B cell (primary cell): ENCODE measurements at regions not wholly inside any gene's neighbourhood (a gene's known extent, or its start where the extent isn't known, plus 50 kb on each side); places are given as distances from the start of the nearest gene placed in this dataset.

Source experiments
- ATAC-seq: fragments of 200-7000 bp; cut with Tn5 transposase; one replicate; pipeline ENCODE4 v1.10.0; 2021; ENCODE audit warnings: low read depth, mild to moderate bottlenecking, moderate number of reproducible peaks, moderate library complexity
- CTCF ChIA-PET: fragments of 350-600 bp; sonication (Branson Sonifier 250); formaldehyde crosslinking; loops from one replicate; lab custom pipeline; 2021; ENCODE audit warnings: antibody characterized with exemption, inconsistent platforms; lab: Charles Lee
- POLR2A ChIA-PET: fragments of 350-600 bp; sonication (Branson Sonifier 250); formaldehyde crosslinking; loops from one replicate; lab custom pipeline; 2021; ENCODE audit warnings: antibody characterized with exemption; lab: Charles Lee
- DNase-seq: peaks from one replicate; pipeline ENCODE4 v3.0.0; 2013
- H2AFZ ChIP-seq: 2 replicates; pipeline ENCODE4 v1.6.1; 2012; ENCODE audit warnings: mild to moderate bottlenecking, low read depth, low read length; ENCODE audit not compliant: insufficient read depth, poor library complexity, severe bottlenecking
- H3K27ac ChIP-seq, 2 donors: 1 replicate in 1 of 2; 2 replicates in 1 of 2; pipeline ENCODE4 v1.5.1; 2012 to 2013; ENCODE audit warnings: low read length in 2 of 2, mild to moderate bottlenecking in 2 of 2, moderate library complexity in 1 of 2
- H3K27me3 ChIP-seq, 4 experiments: fragments of 200-600 bp in 1 of 4; sonication (generic) in 1 of 4; replicated peaks in 1 of 4; 1 replicate in 2 of 4; 2 replicates in 2 of 4; pipeline versions ENCODE4 v1.6.1 to v1.7.0; 2013 to 2016; ENCODE audit warnings: low read length in 3 of 4, mild to moderate bottlenecking in 2 of 4, mixed read lengths in 1 of 4, moderate library complexity in 1 of 4; ENCODE audit not compliant: insufficient read depth in 4 of 4, control insufficient read depth in 3 of 4; ENCODE audit errors: control extremely low read depth in 1 of 4
- H3K36me3 ChIP-seq, 2 experiments: replicated peaks in 1 of 2; 1 replicate in 1 of 2; 2 replicates in 1 of 2; pipeline versions ENCODE4 v1.6.1 to v1.7.1; 2013; ENCODE audit warnings: low read length in 1 of 2; ENCODE audit not compliant: insufficient read depth in 2 of 2, control insufficient read depth in 1 of 2; ENCODE audit errors: control extremely low read depth in 1 of 2, extremely low read depth in 1 of 2
- H3K4me1 ChIP-seq, 2 donors: fragments of 200-600 bp in 1 of 2; sonication (generic) in 1 of 2; 1 replicate in 1 of 2; 2 replicates in 1 of 2; pipeline versions ENCODE4 v1.5.1 to v1.6.1; 2013 to 2017; ENCODE audit warnings: low read length in 2 of 2; ENCODE audit not compliant: control insufficient read depth in 2 of 2, insufficient read depth in 2 of 2
- H3K4me2 ChIP-seq: replicated peaks from 2 replicates; pipeline ENCODE3; 2012; ENCODE audit warnings: mild to moderate bottlenecking, low read depth, low read length; ENCODE audit not compliant: poor library complexity, severe bottlenecking
- H3K4me3 ChIP-seq, 5 experiments: fragments of 200-600 bp in 1 of 5; sonication (generic) in 1 of 5; 1 replicate in 3 of 5; 2 replicates in 2 of 5; pipeline versions ENCODE4 v1.5.1 to v1.7.0; 2011 to 2016; ENCODE audit warnings: low read length in 4 of 5, mild to moderate bottlenecking in 4 of 5, low read depth in 2 of 5, control low read depth in 1 of 5, moderate library complexity in 1 of 5; ENCODE audit not compliant: insufficient read depth in 1 of 5; ENCODE audit errors: control extremely low read depth in 1 of 5, extremely low read depth in 1 of 5
- H3K79me2 ChIP-seq: fragments of 200-600 bp; sonication (generic); one replicate; pipeline ENCODE4 v1.6.0; 2016; ENCODE audit warnings: low read length; ENCODE audit not compliant: control insufficient read depth, insufficient read depth
- H3K9ac ChIP-seq: fragments of 200-600 bp; sonication (generic); 2 replicates; pipeline ENCODE4 v1.6.1; 2017; ENCODE audit warnings: mild to moderate bottlenecking, low read length, moderate library complexity
- H3K9me3 ChIP-seq, 3 donors: one replicate each; pipeline versions ENCODE4 v1.6.1 to v1.7.1; 2013; ENCODE audit warnings: low read length in 2 of 3; ENCODE audit not compliant: control insufficient read depth in 2 of 3, insufficient read depth in 1 of 3; ENCODE audit errors: control extremely low read depth in 1 of 3
- H4K20me1 ChIP-seq: 2 replicates; pipeline ENCODE4 v1.6.0; 2012; ENCODE audit warnings: mild to moderate bottlenecking, low read length; ENCODE audit not compliant: insufficient read depth, control insufficient read depth, poor library complexity, severe bottlenecking
- H3K27ac Mint-ChIP-seq: one replicate; pipeline ENCODE4 v1.8.0; 2021; ENCODE audit warnings: mixed read lengths
- H3K27me3 Mint-ChIP-seq: one replicate; pipeline ENCODE4 v1.8.0; 2021; ENCODE audit warnings: mixed read lengths
- H3K4me1 Mint-ChIP-seq: one replicate; pipeline ENCODE4 v1.8.0; 2021; ENCODE audit warnings: mixed read lengths
- H3K4me3 Mint-ChIP-seq: one replicate; pipeline ENCODE4 v1.8.0; 2021; ENCODE audit warnings: mixed read lengths
- H3K9me3 Mint-ChIP-seq: one replicate; pipeline ENCODE4 v1.8.0; 2022; ENCODE audit warnings: mixed read lengths; ENCODE audit not compliant: insufficient read depth
- CTCF ChIP-seq: fragments of 200-600 bp; IDR thresholded peaks from one replicate; pipeline ENCODE4 v1.8.0; 2022; ENCODE audit warnings: antibody characterized with exemption, mild to moderate bottlenecking
- EZH2 ChIP-seq: IDR thresholded peaks from 2 replicates; pipeline ENCODE4 v1.6.1; 2012; ENCODE audit warnings: borderline replicate concordance, low read depth, mild to moderate bottlenecking, moderate library complexity, low read length; ENCODE audit not compliant: insufficient read depth, poor library complexity, severe bottlenecking
- WGBS: methylation state at CpG from one replicate; pipeline ENCODE4 v1.1.5; 2013; ENCODE audit warnings: missing lambda C conversion rate; ENCODE audit not compliant: insufficient coverage; 5-methylcytosine and 5-hydroxymethylcytosine counted together
- intact Hi-C: fragments of 100-400 bp; cut with micrococcal nuclease; formaldehyde crosslinking; loops from one replicate; pipeline ENCODE4 v1.10.0; 2022

- Histone ChIP-seq H4K20me1 (no peaks in the 10 kb centered on the region), H3K36me3 (no peaks in the 10 kb centered on the region), H3K27ac (no peak overlapping the region), H3K4me2 (no peak overlapping the region), H3K79me2 (no peaks in the 10 kb centered on the region), H3K4me3 (no peak overlapping the region), H2AFZ (no peak overlapping the region), H3K9ac (no peak overlapping the region), H3K27me3 (no peaks in the 10 kb centered on the region), H3K9me3 (peaks cover 0 to 2% (median 0%) of the 10 kb centered on the region in 3 donors), H3K4me1 (no peaks in the 10 kb centered on the region)
- ChIA-PET CTCF (no interaction called here), POLR2A (no interaction called here)
- TF ChIP-seq CTCF (no peak), EZH2 (no peak)
- no peak for ATAC-seq
- no peaks in the 10 kb centered on the region for H3K9me3 Mint-ChIP-seq
- no peaks in the 10 kb centered on the region for H3K27me3 Mint-ChIP-seq
- DNase-seq: no peak
- no peak overlapping the region for H3K27ac Mint-ChIP-seq
- WGBS: 100% methylated on average over 1 of the region's 1 CpG
- no peak overlapping the region for H3K4me3 Mint-ChIP-seq
- H3K4me1 Mint-ChIP-seq: no peaks in the 10 kb centered on the region
- intact Hi-C loops: no loop called here
Observed at GRCh38 chr20:52064931-52065330, 126.6 kb downstream of the ZFP64 start.

DNA sequence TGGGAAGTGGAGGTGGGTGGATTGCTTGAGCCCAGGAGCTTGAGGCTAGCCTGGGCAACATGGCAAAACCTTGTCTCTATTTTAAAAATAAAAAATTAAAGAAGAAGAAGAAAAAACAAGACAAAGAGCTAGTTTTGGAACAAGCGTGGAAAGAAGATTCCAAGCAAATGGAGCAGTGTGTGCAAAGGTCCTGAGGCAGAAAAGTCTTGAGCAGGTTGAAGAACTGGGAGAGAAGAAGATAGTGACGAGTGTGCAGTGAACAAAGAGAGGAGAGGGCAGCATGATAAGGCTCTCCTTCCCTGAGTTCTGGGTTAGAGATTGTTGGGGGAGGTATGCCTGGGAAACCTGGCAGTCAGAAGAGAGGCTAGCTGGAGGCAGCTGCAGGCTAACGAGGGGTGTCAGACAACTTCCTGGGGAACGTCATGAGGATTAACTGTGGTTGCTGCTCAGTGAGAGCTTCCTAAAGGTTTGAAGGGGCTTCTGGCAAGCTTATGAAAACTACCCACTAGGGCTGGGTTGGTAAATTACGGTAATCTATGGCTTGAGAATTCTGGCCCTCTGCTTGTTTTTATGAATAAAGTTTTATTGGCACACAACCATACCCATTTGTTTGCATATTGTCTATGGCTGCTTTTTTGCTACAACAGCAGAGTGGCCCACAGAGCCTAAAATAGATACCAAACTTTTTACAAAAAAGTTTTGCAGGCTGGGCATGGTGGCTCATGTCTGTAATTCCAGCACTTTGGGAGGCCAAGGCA lies 128.9 kb downstream of the ZFP64 start:
- WGBS: 75% methylated on average over 4 of the region's 5 CpGs

More for the DNA sequence above, 128.9 kb downstream of the ZFP64 start:
- no peaks in the 10 kb centered on the region for H3K79me2 ChIP-seq
- no peak for ATAC-seq
- no peak for DNase-seq
- POLR2A ChIA-PET: no interaction called here
- no peak overlapping the region for H3K4me3 Mint-ChIP-seq
- no peaks in the 10 kb centered on the region for H3K27me3 ChIP-seq
- H3K4me1 Mint-ChIP-seq: no peaks in the 10 kb centered on the region
- H4K20me1 ChIP-seq: no peaks in the 10 kb centered on the region
- H3K4me2 ChIP-seq: no peak overlapping the region
- no peak overlapping the region for H3K27ac ChIP-seq
- H3K9me3 ChIP-seq: peaks cover 0 to 8% (median 0%) of the 10 kb centered on the region in 3 donors
- no peak overlapping the region for H3K9ac ChIP-seq
- intact Hi-C loops: no loop called here
- no peak overlapping the region for H3K4me3 ChIP-seq
- H3K9me3 Mint-ChIP-seq: no peaks in the 10 kb centered on the region
- H2AFZ ChIP-seq: no peak overlapping the region
- no peaks in the 10 kb centered on the region for H3K36me3 ChIP-seq
- H3K27me3 Mint-ChIP-seq: no peaks in the 10 kb centered on the region
- no peaks in the 10 kb centered on the region for H3K4me1 ChIP-seq
- no peak for TF ChIP-seq EZH2
- no peak for TF ChIP-seq CTCF
- CTCF ChIA-PET: no interaction called here
- H3K27ac Mint-ChIP-seq: no peak overlapping the region
